Ovary (tissue), 7 donors: ENCODE measurements at regions not wholly inside any gene's neighbourhood (a gene's known extent, or its start where the extent isn't known, plus 50 kb on each side); places are given as distances from the start of the nearest gene placed in this dataset.
"Not testable (repeated sequence)": the region's sequence is repeated elsewhere in the genome, so short reads cannot be mapped to it uniquely, and the experiment has no call there.

Experiments
- DNase-seq, 5 donors: peaks; one replicate each; pipeline ENCODE4 v3.0.0-alpha.2; 2019 to 2020
- H3K27ac ChIP-seq, 2 donors: fragments of 200-600 bp; one replicate each; pipeline versions ENCODE4 v1.5.1 to v1.8.0; 2019 to 2022
- H3K27me3 ChIP-seq: fragments of 200-600 bp; one replicate; pipeline ENCODE4 v1.8.0; 2022
- H3K36me3 ChIP-seq: fragments of 200-600 bp; sonication (generic); one replicate; pipeline ENCODE4 v1.5.1; 2019
- H3K4me1 ChIP-seq: one replicate; pipeline ENCODE4 v1.8.1; 2013; ENCODE audit warnings: mild to moderate bottlenecking, moderate library complexity; ENCODE audit not compliant: insufficient read depth
- H3K4me3 ChIP-seq: fragments of 200-600 bp; sonication (generic); one replicate; pipeline ENCODE4 v1.5.1; 2017
- H3K9me3 ChIP-seq, 2 donors: fragments of 200-600 bp in 1 of 2; sonication (generic) in 1 of 2; one replicate each; pipeline versions ENCODE4 v1.5.1 to v1.8.1; 2013 to 2019; ENCODE audit warnings: mild to moderate bottlenecking in 1 of 2, moderate library complexity in 1 of 2
- EP300 ChIP-seq: sonication (generic); formaldehyde crosslinking; IDR thresholded peaks from one replicate; pipeline ENCODE4 v1.6.1; 2017; ENCODE audit warnings: antibody characterized with exemption
- POLR2A ChIP-seq: fragments of 450-650 bp; IDR thresholded peaks from one replicate; pipeline ENCODE4 v1.6.1; 2017; ENCODE audit warnings: antibody characterized with exemption, mild to moderate bottlenecking, moderate library complexity
- WGBS, 3 donors: extraction: QIAGEN DNeasy Blood & Tissue Kit in 1 of 3; methylation state at CpG; one replicate each; pipeline versions ENCODE4 v1.1.5 to v1.1.7; 2013 to 2017; 5-methylcytosine and 5-hydroxymethylcytosine counted together
- intact Hi-C, 4 donors: fragments of 100-400 bp; cut with DNase I; formaldehyde crosslinking; loops; one replicate each; pipeline versions ENCODE4 v1.11.0 to v1.15.1; 2022 to 2023
- TF ChIP-seq, protein P1 (sequence below), 3 donors: fragments of 450-650 bp in 2 of 3; fragments of 200-600 bp in 1 of 3; IDR thresholded peaks; one replicate each; pipeline versions ENCODE4 v1.5.1 to v1.8.0; 2016 to 2022; ENCODE audit warnings: antibody characterized with exemption in 3 of 3, mild to moderate bottlenecking in 1 of 3
- donor health status: DM: no; HTN: no; CAD: no; lungs with moderate emphysema.
- donor health status: DM: no; HTN: no; CAD: no.
- donor health status: Bipolar disorder and iron deficiency.
- donor health status: DM: no; HTN: no; CAD: no.
- donor health status: DM: yes; HTN: yes; CAD: no.

DNA sequence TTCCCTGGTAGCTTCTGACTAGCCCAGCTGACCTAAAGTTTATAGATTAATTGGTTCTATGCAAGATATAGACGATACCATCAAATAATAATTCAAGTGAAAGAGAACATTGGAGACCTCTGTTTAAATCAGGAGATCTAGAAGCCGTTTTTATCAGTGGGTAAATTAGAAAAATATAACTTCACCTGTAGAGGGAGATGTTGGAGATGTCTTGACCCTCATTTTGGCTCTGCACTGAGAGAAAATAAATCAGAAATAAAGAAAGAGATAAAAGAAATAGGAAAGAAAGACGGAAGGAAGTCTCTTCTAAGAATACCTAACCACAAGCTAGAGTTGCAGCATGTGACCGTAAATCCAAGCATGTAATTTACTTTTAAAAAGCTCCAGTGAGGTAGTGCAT lies 684.5 kb downstream of the C12orf50 start:
- TF ChIP-seq POLR2A, result no peak
- TF ChIP-seq, protein P1, sequence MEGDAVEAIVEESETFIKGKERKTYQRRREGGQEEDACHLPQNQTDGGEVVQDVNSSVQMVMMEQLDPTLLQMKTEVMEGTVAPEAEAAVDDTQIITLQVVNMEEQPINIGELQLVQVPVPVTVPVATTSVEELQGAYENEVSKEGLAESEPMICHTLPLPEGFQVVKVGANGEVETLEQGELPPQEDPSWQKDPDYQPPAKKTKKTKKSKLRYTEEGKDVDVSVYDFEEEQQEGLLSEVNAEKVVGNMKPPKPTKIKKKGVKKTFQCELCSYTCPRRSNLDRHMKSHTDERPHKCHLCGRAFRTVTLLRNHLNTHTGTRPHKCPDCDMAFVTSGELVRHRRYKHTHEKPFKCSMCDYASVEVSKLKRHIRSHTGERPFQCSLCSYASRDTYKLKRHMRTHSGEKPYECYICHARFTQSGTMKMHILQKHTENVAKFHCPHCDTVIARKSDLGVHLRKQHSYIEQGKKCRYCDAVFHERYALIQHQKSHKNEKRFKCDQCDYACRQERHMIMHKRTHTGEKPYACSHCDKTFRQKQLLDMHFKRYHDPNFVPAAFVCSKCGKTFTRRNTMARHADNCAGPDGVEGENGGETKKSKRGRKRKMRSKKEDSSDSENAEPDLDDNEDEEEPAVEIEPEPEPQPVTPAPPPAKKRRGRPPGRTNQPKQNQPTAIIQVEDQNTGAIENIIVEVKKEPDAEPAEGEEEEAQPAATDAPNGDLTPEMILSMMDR (IDR thresholded peaks at IDR 0.05), result no peak
- TF ChIP-seq EP300, result no peak
- H3K4me1 ChIP-seq, result no peaks in the 10 kb centered on the region
- WGBS, 3 donors, result 76 to 89% (median 86%) methylated on average over 4 of the region's 4 CpGs
- H3K27me3 ChIP-seq, result no peaks in the 10 kb centered on the region
- no peaks in the 10 kb centered on the region for H3K36me3 ChIP-seq
- no peak overlapping the region for H3K27ac ChIP-seq
- no peak for DNase-seq
- intact Hi-C loops, result loop anchor here in 1 of 4 donors (10.0 kb wide), 1 partner anchor 1850 kb away; no protein-coding TSS in a partner anchor
- H3K9me3 ChIP-seq, result no peaks in the 10 kb centered on the region
- no peak overlapping the region for H3K4me3 ChIP-seq

DNA sequence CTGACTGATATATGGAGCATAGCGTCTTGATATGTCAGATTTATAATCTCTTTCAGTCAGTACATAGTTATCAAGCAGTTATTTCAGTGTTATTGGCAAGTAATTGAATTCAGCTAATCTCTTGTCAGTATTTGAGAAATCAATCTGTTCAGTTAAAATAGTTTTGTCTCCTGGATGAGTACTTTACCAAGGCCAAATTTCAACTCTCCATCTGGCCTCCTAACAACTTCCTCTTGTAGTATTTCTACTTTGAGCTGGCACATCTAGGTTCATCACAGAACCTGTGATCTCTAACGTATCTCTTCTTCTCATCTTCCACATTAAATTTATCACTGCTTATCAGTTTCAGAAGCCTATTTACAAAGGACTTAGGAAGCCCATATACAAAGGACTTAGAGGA lies 690.5 kb downstream of the C12orf50 start:
- WGBS, 3 donors, result 86 to 94% (median 89%) methylated on average over 2 of the region's 2 CpGs
- no peak for DNase-seq
- intact Hi-C loops, result no loop called here
- Histone ChIP-seq H3K27ac (no peak overlapping the region), H3K4me3 (no peak overlapping the region), H3K9me3 (no peaks in the 10 kb centered on the region), H3K4me1 (no peaks in the 10 kb centered on the region), H3K27me3 (no peaks in the 10 kb centered on the region), H3K36me3 (no peaks in the 10 kb centered on the region)
- TF ChIP-seq EP300 (no peak), POLR2A (no peak)
- TF ChIP-seq, protein P1 (IDR thresholded peaks at IDR 0.05), result no peak

DNA sequence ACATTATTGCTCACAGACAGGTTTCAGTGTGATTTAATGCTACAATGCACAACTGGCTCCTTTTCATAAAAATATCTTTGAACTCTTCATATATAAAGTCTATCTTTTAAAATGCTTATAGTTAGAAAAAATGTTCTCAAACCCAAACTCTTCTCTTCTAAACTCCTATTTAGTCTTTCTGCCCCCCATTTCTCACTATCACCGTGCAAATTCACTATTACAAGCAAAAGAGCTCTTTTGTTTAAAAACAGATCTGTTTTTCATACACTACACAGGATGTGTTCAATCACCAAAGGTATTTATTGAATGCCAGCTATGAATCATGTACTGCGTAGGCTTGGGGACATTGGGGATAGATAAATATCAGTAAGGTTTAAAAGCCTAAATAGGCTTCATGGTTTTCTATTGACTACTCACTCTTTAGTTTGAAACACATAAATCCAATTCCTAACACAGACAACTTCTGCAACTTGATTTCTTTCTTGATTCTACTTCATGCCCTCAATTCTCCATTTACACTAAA lies 692.3 kb downstream of the C12orf50 start:
- intact Hi-C loops, result no loop called here
- TF ChIP-seq, protein P1 (IDR thresholded peaks at IDR 0.05), result no peak
- no peak for TF ChIP-seq POLR2A
- TF ChIP-seq EP300, result no peak
- no peak overlapping the region for H3K4me3 ChIP-seq

DNA sequence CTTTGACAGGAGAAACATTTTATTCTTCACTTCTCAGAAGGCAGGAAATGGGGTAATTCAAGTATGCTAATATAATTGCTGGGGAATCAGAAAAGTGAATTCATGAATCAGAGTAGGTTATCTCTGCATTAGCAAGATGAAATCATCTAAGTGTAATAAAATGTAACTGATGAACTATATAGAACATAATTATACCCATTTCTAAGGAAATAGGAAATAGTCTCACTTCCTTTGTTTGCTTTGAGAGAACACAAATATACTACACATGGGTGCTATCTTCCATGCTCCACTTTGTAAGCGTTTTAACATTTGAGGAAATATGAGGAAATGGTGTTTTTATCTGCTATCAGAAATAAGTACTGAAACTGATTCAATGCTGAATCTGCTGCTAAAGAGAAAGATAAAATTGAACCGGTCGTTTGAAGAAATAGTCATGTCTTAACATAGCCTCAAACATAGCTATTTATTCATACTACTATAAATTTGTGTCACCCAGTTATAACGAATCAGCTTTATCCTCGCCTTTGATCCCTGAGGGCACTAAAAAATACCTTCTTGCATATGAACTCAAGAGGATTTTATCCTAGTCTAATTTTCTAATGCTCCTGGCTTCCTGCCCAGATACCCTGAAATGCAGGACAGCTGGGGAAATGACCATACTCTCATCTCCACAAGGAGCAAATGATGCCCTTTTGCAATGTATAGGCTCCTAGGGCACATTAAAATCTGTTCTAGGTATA lies 696.0 kb downstream of the C12orf50 start:
- no peaks in the 10 kb centered on the region for H3K9me3 ChIP-seq
- H3K4me3 ChIP-seq, result no peak overlapping the region
- no peak overlapping the region for H3K27ac ChIP-seq
- TF ChIP-seq EP300, result no peak
- TF ChIP-seq, protein P1 (IDR thresholded peaks at IDR 0.05), result no peak
- TF ChIP-seq POLR2A, result no peak
- H3K27me3 ChIP-seq, result no peaks in the 10 kb centered on the region
- H3K36me3 ChIP-seq, result no peaks in the 10 kb centered on the region
- H3K4me1 ChIP-seq, result no peaks in the 10 kb centered on the region
- DNase-seq, result no peak
- 58 to 61% (median 58%) methylated on average over 5 of the region's 5 CpGs for WGBS, 3 donors
- intact Hi-C loops, result no loop called here

More for the DNA sequence above, 692.3 kb downstream of the C12orf50 start:
- no peaks in the 10 kb centered on the region for H3K4me1 ChIP-seq
- DNase-seq, result no peak
- no peaks in the 10 kb centered on the region for H3K27me3 ChIP-seq
- H3K36me3 ChIP-seq, result no peaks in the 10 kb centered on the region
- no peak overlapping the region for H3K27ac ChIP-seq
- no peaks in the 10 kb centered on the region for H3K9me3 ChIP-seq
- WGBS, 3 donors, result 86 to 90% (median 89%) methylated on average over 2 of the region's 2 CpGs

DNA sequence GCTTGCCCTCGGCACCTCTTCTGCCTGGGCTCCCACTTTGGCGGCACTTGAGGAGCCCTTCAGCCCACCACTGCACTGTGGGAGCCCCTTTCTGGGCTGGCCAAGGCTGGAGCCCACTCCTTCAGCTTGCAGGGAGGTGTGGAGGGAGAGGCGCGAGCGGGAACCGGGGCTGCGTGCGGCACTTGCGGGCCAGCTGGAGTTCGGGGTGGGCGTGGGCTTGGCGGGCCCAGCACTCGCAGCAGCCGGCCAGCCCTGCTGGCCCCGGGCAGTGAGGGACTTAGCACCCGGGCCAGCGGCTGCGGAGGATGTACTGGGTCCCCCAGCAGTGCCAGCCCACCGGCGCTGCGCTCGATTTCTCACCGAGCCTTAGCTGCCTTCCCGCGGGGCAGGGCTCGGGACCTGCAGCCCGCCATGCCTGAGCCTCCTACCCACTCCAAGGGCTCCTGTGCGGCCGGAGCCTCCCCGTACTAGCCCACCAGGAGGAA lies 699.1 kb downstream of the C12orf50 start:
- WGBS, 3 donors, result 89 to 97% (median 93%) methylated on average over 19 to 30 of the region's 30 CpGs
- intact Hi-C loops, H3K27ac ChIP-seq: not testable (repeated sequence)

More for the DNA sequence above, 699.1 kb downstream of the C12orf50 start:
- not testable (repeated sequence) for H3K4me1 ChIP-seq, H3K9me3 ChIP-seq, H3K36me3 ChIP-seq, H3K27me3 ChIP-seq, H3K4me3 ChIP-seq, DNase-seq
